GM12878 (cell line): ENCODE measurements at regions not wholly inside any gene's neighbourhood (a gene's known extent, or its start where the extent isn't known, plus 50 kb on each side); places are given as distances from the start of the nearest gene placed in this dataset.

Experiments used
- ATF2 ChIP-seq: IDR thresholded peaks from 2 replicates; pipeline ENCODE4 v1.6.1; 2012; ENCODE audit warnings: low read length, inconsistent platforms
- CHD2 ChIP-seq: IDR thresholded peaks from 2 replicates; pipeline ENCODE4 v1.6.1; 2011; ENCODE audit warnings: low read depth, low read length, improper control_type of control experiment, borderline replicate concordance
- ESRRA ChIP-seq: IDR thresholded peaks from 2 replicates; pipeline ENCODE4 v1.6.1; 2012; ENCODE audit warnings: mild to moderate bottlenecking, low read length, improper control_type of control experiment
- POLR2A ChIP-seq: IDR thresholded peaks from 2 replicates; pipeline ENCODE4 v1.6.1; 2011; ENCODE audit warnings: low read depth, mild to moderate bottlenecking, low read length
- POLR2AphosphoS5 ChIP-seq: IDR thresholded peaks from 2 replicates; pipeline ENCODE4 v1.6.1; 2011; ENCODE audit warnings: mild to moderate bottlenecking, low read length, inconsistent platforms
- REST ChIP-seq: IDR thresholded peaks from 2 replicates; pipeline ENCODE4 v1.6.1; 2012; ENCODE audit warnings: mild to moderate bottlenecking, low read depth, low read length
- RFX5 ChIP-seq: IDR thresholded peaks from 2 replicates; pipeline ENCODE4 v1.6.1; 2011; ENCODE audit warnings: low read depth, low read length, improper control_type of control experiment
- STAT1 ChIP-seq: fragments of 450-650 bp; conservative IDR thresholded peaks from 2 replicates; pipeline ENCODE4 v1.6.1; 2014; ENCODE audit warnings: antibody characterized with exemption, mild to moderate bottlenecking
- TCF7 ChIP-seq: IDR thresholded peaks from 2 replicates; pipeline ENCODE4 v1.6.1; 2014; ENCODE audit warnings: antibody characterized with exemption, borderline replicate concordance

GRCh38 chr3:168341192-168341815 is 245.6 kb upstream of the GOLIM4 start:
- TF ChIP-seq POLR2A (no peak), TCF7 (no peak), ATF2 (no peak), RFX5 (no peak), ESRRA (no peak), STAT1 (no peak), POLR2AphosphoS5 (no peak), REST (no peak), CHD2 (no peak)
